ENCODE measurements at regions not wholly inside any gene's neighbourhood (a gene's known extent, or its start where the extent isn't known, plus 50 kb on each side); places are given as distances from the start of the nearest gene placed in this dataset.

GRCh38 chr2:226135861-226136548 lies 663.6 kb downstream of the IRS1 start:
- H3K4me3 ChIP-seq (ENCODE audit: low read depth, low read length) = no peak overlapping the region
- H3K4me1 ChIP-seq (ENCODE audit: control insufficient read depth, insufficient read depth, low read length) = no peaks in the 10 kb centered on the region
- H3K27ac ChIP-seq (ENCODE audit: extremely low read depth, low read depth, low read length) = no peak overlapping the region
- TF ChIP-seq ZNF335 (tag by site-specific recombination; conservative IDR thresholded peaks at IDR 0.05) (no peak), ZBTB49 (tag by site-specific recombination; IDR thresholded peaks at IDR 0.05; ENCODE audit: low read depth) (no peak), ZNF558 (tag by site-specific recombination; IDR thresholded peaks at IDR 0.05) (no peak), ZFP37 (tag by site-specific recombination; IDR thresholded peaks at IDR 0.05) (no peak)
- no peaks in the 10 kb centered on the region for H3K36me3 ChIP-seq (ENCODE audit: control insufficient read depth in 2 of 2, insufficient read depth in 1 of 2, low read length in 2 of 2)
- CTCF ChIA-PET = interaction anchor here (0.6 kb wide), 1 partner anchor 1133 kb away, joined by 3 read pairs; no protein-coding TSS in a partner anchor
- H3K9me3 ChIP-seq (ENCODE audit: control insufficient read depth, insufficient read depth, low read depth, low read length) = no peaks in the 10 kb centered on the region
- POLR2A ChIA-PET = no interaction called here

- no peak overlapping the region for H3K4me3 ChIP-seq (ENCODE audit: low read depth, low read length)
- CTCF ChIA-PET = no interaction called here
- no peaks in the 10 kb centered on the region for H3K9me3 ChIP-seq (ENCODE audit: control insufficient read depth, insufficient read depth, low read depth, low read length)
- no peaks in the 10 kb centered on the region for H3K4me1 ChIP-seq (ENCODE audit: control insufficient read depth, insufficient read depth, low read length)
- TF ChIP-seq ZNF776 (tag by site-specific recombination; IDR thresholded peaks at IDR 0.05; ENCODE audit: borderline replicate concordance) (no peak), ZNF202 (tag by site-specific recombination; IDR thresholded peaks at IDR 0.05; ENCODE audit: borderline replicate concordance) (no peak)
- H3K27ac ChIP-seq (ENCODE audit: extremely low read depth, low read depth, low read length) = no peak overlapping the region
- POLR2A ChIA-PET = no interaction called here
- H3K36me3 ChIP-seq (ENCODE audit: control insufficient read depth in 2 of 2, insufficient read depth in 1 of 2, low read length in 2 of 2) = no peaks in the 10 kb centered on the region
Measured at GRCh38 chr2:226132323-226133215, 667.1 kb downstream of the IRS1 start.

- H3K27ac ChIP-seq (ENCODE audit: extremely low read depth, low read depth, low read length) = no peak overlapping the region
- no peak overlapping the region for H3K4me3 ChIP-seq (ENCODE audit: low read depth, low read length)
- ChIA-PET CTCF (interaction anchor here (0.5 kb wide), 1 partner anchor 127 kb away, joined by 3 read pairs; no protein-coding TSS in a partner anchor), POLR2A (no interaction called here)
- H3K9me3 ChIP-seq (ENCODE audit: control insufficient read depth, insufficient read depth, low read depth, low read length) = no peaks in the 10 kb centered on the region
- H3K4me1 ChIP-seq (ENCODE audit: control insufficient read depth, insufficient read depth, low read length) = no peaks in the 10 kb centered on the region
- no peaks in the 10 kb centered on the region for H3K36me3 ChIP-seq (ENCODE audit: control insufficient read depth in 2 of 2, insufficient read depth in 1 of 2, low read length in 2 of 2)
- no peak for TF ChIP-seq ZBTB17 (tag by site-specific recombination; IDR thresholded peaks at IDR 0.05)
- TF ChIP-seq ZNF266 (tag by site-specific recombination; IDR thresholded peaks at IDR 0.05; ENCODE audit: low read depth) = no peak
- no peak for TF ChIP-seq CTCF (tag by site-specific recombination; IDR thresholded peaks at IDR 0.05)
- no peak for TF ChIP-seq BCL11B (tag by site-specific recombination; IDR thresholded peaks at IDR 0.05; ENCODE audit: low read depth)
- no peak for TF ChIP-seq ZNF274 (IDR thresholded peaks at IDR 0.05; ENCODE audit: low read length)
- TF ChIP-seq ZNF274 (tag by site-specific recombination; IDR thresholded peaks at IDR 0.05; ENCODE audit: borderline replicate concordance) = no peak
- TF ChIP-seq TCF7L2 (IDR thresholded peaks at IDR 0.05; ENCODE audit: borderline replicate concordance, low read depth, low read length) = no peak
- no peak for TF ChIP-seq PRDM4 (tag by site-specific recombination; IDR thresholded peaks at IDR 0.05)
- TF ChIP-seq KLF9 (tag by site-specific recombination; IDR thresholded peaks at IDR 0.05; ENCODE audit: low read depth) = no peak
- TF ChIP-seq ZNF664 (tag by site-specific recombination; IDR thresholded peaks at IDR 0.05) = no peak
- TF ChIP-seq ZNF223 (tag by site-specific recombination; IDR thresholded peaks at IDR 0.05) = no peak
- no peak for TF ChIP-seq PRDM6 (tag by site-specific recombination; IDR thresholded peaks at IDR 0.05)
- TF ChIP-seq ZNF138 (tag by site-specific recombination; IDR thresholded peaks at IDR 0.05; ENCODE audit: borderline replicate concordance) = no peak
- no peak for TF ChIP-seq REPIN1 (tag by site-specific recombination; IDR thresholded peaks at IDR 0.05; ENCODE audit: low read depth)
- no peak for TF ChIP-seq ZFP3 (tag by site-specific recombination; IDR thresholded peaks at IDR 0.05; ENCODE audit: low read depth)
Measured at GRCh38 chr2:226131299-226131784, 668.3 kb downstream of the IRS1 start.
